GM18519 (cell line): ENCODE measurements at regions not wholly inside any gene's neighbourhood (a gene's known extent, or its start where the extent isn't known, plus 50 kb on each side); places are given as distances from the start of the nearest gene placed in this dataset.

Experiments
- ATAC-seq: cut with Tn5 transposase; IDR thresholded peaks from one replicate; pipeline ENCODE4 v1.9.1; 2021; ENCODE audit warnings: mild to moderate bottlenecking, moderate library complexity; ENCODE audit not compliant: unreplicated experiment, low FRiP score

- ATAC-seq: no peak
Measured at GRCh38 chr18:45509535-45509934, 105.7 kb upstream of the SLC14A2 start.

GRCh38 chr18:45510656-45511055 lies 104.6 kb upstream of the SLC14A2 start:
- no peak for ATAC-seq

- ATAC-seq: no peak
Measured at GRCh38 chr18:45512363-45512953, 102.8 kb upstream of the SLC14A2 start.

- ATAC-seq: no peak
Measured at GRCh38 chr18:45517181-45517741, 98.0 kb upstream of the SLC14A2 start.

- ATAC-seq: no peak
Measured at GRCh38 chr18:45518311-45519155, 96.7 kb upstream of the SLC14A2 start.

- no peak for ATAC-seq
Measured at GRCh38 chr18:45519411-45520280, 95.6 kb upstream of the SLC14A2 start.

- no peak for ATAC-seq
Measured at GRCh38 chr18:45521136-45521535, 94.1 kb upstream of the SLC14A2 start.

GRCh38 chr18:45521777-45522176 lies 93.5 kb upstream of the SLC14A2 start:
- ATAC-seq: no peak

GRCh38 chr18:45522371-45522770 lies 92.9 kb upstream of the SLC14A2 start:
- no peak for ATAC-seq

- no peak for ATAC-seq
Measured at GRCh38 chr18:45525301-45525700, 90.0 kb upstream of the SLC14A2 start.

- no peak for ATAC-seq
Measured at GRCh38 chr18:45526114-45526841, 89.0 kb upstream of the SLC14A2 start.

- no peak for ATAC-seq
Measured at GRCh38 chr18:45527891-45528290, 87.4 kb upstream of the SLC14A2 start.

- no peak for ATAC-seq
Measured at GRCh38 chr18:45528712-45529336, 86.5 kb upstream of the SLC14A2 start.

GRCh38 chr18:45538444-45538843 lies 76.8 kb upstream of the SLC14A2 start:
- ATAC-seq: no peak

GRCh38 chr18:45539491-45539891 lies 75.8 kb upstream of the SLC14A2 start:
- ATAC-seq: no peak

GRCh38 chr18:45540125-45540524 lies 75.2 kb upstream of the SLC14A2 start:
- ATAC-seq: no peak

GRCh38 chr18:45541421-45541820 lies 73.9 kb upstream of the SLC14A2 start:
- ATAC-seq: no peak

- ATAC-seq: no peak
Measured at GRCh38 chr18:45542043-45542442, 73.2 kb upstream of the SLC14A2 start.

GRCh38 chr18:45547910-45548309 lies 67.4 kb upstream of the SLC14A2 start:
- no peak for ATAC-seq

GRCh38 chr18:45548614-45549013 lies 66.7 kb upstream of the SLC14A2 start:
- no peak for ATAC-seq
